OCI-LY7 (cell line): ENCODE measurements at regions not wholly inside any gene's neighbourhood (a gene's known extent, or its start where the extent isn't known, plus 50 kb on each side); places are given as distances from the start of the nearest gene placed in this dataset.

ENCODE experiments used
- BruUV-seq: library from RNA; stranded (reverse); fragments of 400-500 nt; replicated peaks from 2 replicates; lab custom pipeline; 2021; lab: Mats Ljungman, UMichigan
- CTCF ChIA-PET: fragments of 300-600 bp; sonication (Branson Sonifier 250); formaldehyde crosslinking; loops from one replicate; lab custom pipeline; 2022; ENCODE audit warnings: antibody characterized with exemption; ENCODE audit not compliant: unreplicated experiment; lab: Charles Lee
- POLR2A ChIA-PET: fragments of 300-600 bp; sonication (Branson Sonifier 250); formaldehyde crosslinking; loops from one replicate; lab custom pipeline; 2022; ENCODE audit warnings: antibody characterized with exemption; lab: Charles Lee
- DNase-seq: peaks from one replicate; pipeline ENCODE4 v3.0.0-alpha.2; 2015; ENCODE audit warnings: low spot score
- H2AFZ ChIP-seq: fragments of 200-600 bp; sonication (generic), shearing (Covaris generic); 2 replicates; pipeline ENCODE4 v1.6.1; 2014; ENCODE audit warnings: mild to moderate bottlenecking, antibody characterized with exemption, low read length, moderate library complexity
- H3K27ac ChIP-seq: fragments of 200-600 bp; sonication (generic); 2 replicates; pipeline ENCODE4 v1.5.1; 2014; ENCODE audit warnings: mixed run types, low read depth, mild to moderate bottlenecking, moderate library complexity, low read length, inconsistent platforms; ENCODE audit not compliant: poor library complexity, severe bottlenecking
- H3K36me3 ChIP-seq: fragments of 200-600 bp; sonication (generic); 2 replicates; pipeline ENCODE4 v1.6.1; 2014; ENCODE audit warnings: mild to moderate bottlenecking, antibody characterized with exemption, low read length, moderate library complexity, mixed read lengths; ENCODE audit not compliant: insufficient read depth
- H3K4me1 ChIP-seq: fragments of 200-600 bp; sonication (generic); 2 replicates; pipeline ENCODE4 v1.5.1; 2014; ENCODE audit warnings: mild to moderate bottlenecking, low read length; ENCODE audit not compliant: insufficient read depth, poor library complexity, severe bottlenecking
- H3K4me2 ChIP-seq: fragments of 200-600 bp; sonication (generic); 2 replicates; pipeline ENCODE4 v1.6.1; 2014; ENCODE audit warnings: mild to moderate bottlenecking, low read length
- H3K4me3 ChIP-seq: fragments of 200-600 bp; sonication (generic); 2 replicates; pipeline ENCODE4 v1.5.1; 2014; ENCODE audit warnings: mild to moderate bottlenecking, low read depth, low read length; ENCODE audit not compliant: poor library complexity, severe bottlenecking
- H3K79me2 ChIP-seq: fragments of 200-600 bp; sonication (generic); 2 replicates; pipeline ENCODE4 v1.6.1; 2016; ENCODE audit warnings: low read depth, mild to moderate bottlenecking, low read length, moderate library complexity, mixed read lengths; ENCODE audit not compliant: insufficient read depth
- H3K9me2 ChIP-seq: fragments of 200-600 bp; sonication (generic); 2 replicates; pipeline ENCODE4 v1.6.1; 2016; ENCODE audit warnings: mild to moderate bottlenecking, low read length, mixed read lengths; ENCODE audit not compliant: insufficient read depth
- H3K9me3 ChIP-seq: fragments of 200-600 bp; sonication (generic); 2 replicates; pipeline ENCODE4 v1.6.1; 2014; ENCODE audit warnings: mild to moderate bottlenecking, mixed run types, low read length, mixed read lengths
- H4K20me1 ChIP-seq: fragments of 200-600 bp; sonication (generic); 2 replicates; pipeline ENCODE4 v1.6.1; 2014; ENCODE audit warnings: mild to moderate bottlenecking, antibody characterized with exemption, low read length, moderate library complexity, mixed read lengths; ENCODE audit not compliant: insufficient read depth
- CTCF ChIP-seq: fragments of 200-600 bp; sonication (generic); conservative IDR thresholded peaks from 2 replicates; pipeline ENCODE4 v1.5.1; 2014; ENCODE audit warnings: mild to moderate bottlenecking, antibody characterized with exemption, low read length, moderate library complexity, mixed read lengths
- EZH2phosphoT487 ChIP-seq: fragments of 200-600 bp; sonication (generic); IDR thresholded peaks from 2 replicates; pipeline ENCODE4 v1.6.1; 2018; ENCODE audit warnings: low read depth, borderline replicate concordance, mild to moderate bottlenecking, mixed run types, antibody characterized with exemption, low read length, moderate library complexity, mixed read lengths
- intact Hi-C: fragments of 100-400 bp; cut with micrococcal nuclease; formaldehyde crosslinking; loops from one replicate; pipeline ENCODE4 v1.10.0; 2022; ENCODE audit not compliant: unreplicated experiment

DNA sequence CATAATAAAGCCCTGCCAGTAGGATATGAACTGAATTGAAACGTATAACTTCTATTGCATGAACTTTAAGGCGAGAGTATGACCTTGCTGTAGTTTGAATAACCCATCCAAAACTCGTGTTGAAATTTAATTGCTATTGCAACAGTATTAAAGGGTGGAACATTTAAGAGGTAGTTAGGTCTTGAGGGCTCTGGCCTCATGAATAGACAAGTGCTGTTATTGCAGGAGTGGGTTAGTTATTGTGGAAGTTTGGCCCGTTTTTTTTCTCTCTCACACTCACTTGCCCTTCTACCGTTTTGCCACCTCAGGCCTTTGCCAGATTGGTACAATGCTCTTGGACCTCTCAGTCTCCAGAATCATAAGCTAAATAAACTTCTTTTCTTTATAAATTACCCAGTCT, 473.7 kb upstream of the SYT1 start:
- H3K4me3 ChIP-seq, result no peak overlapping the region

GRCh38 chr12:78392918-78393317, 471.7 kb upstream of the SYT1 start:
- no peaks in the 10 kb centered on the region for H3K79me2 ChIP-seq
- no peaks in the 10 kb centered on the region for H3K36me3 ChIP-seq
- H4K20me1 ChIP-seq, result no peaks in the 10 kb centered on the region
- DNase-seq, result peak; percentile 40
- POLR2A ChIA-PET, result interaction anchor here (1.0 to 1.5 kb wide), 3 partner anchors 9 to 145 kb away, joined by 3 read pairs; no protein-coding TSS in a partner anchor
- H3K4me2 ChIP-seq, result no peak overlapping the region
- H3K4me3 ChIP-seq, result no peak overlapping the region
- CTCF ChIA-PET, result no interaction called here
- intact Hi-C loops, result loop anchor here (1.0 to 5.0 kb wide), 4 partner anchors 79 to 396 kb away; no protein-coding TSS in a partner anchor
- H3K27ac ChIP-seq, result no peak overlapping the region
- no TSS peak for BruUV-seq
- TF ChIP-seq EZH2phosphoT487 (no peak), CTCF (peak; percentile 74)
- no peak overlapping the region for H2AFZ ChIP-seq
- H3K9me2 ChIP-seq, result no peaks in the 10 kb centered on the region
- no peaks in the 10 kb centered on the region; the same call in 1 of the 2 replicates for H3K9me3 ChIP-seq
- H3K4me1 ChIP-seq, result peaks cover 17% of the 10 kb centered on the region

More for the DNA sequence above, 473.7 kb upstream of the SYT1 start:
- no peak for TF ChIP-seq EZH2phosphoT487
- no peak for TF ChIP-seq CTCF
- Histone ChIP-seq H3K4me2 (no peak overlapping the region), H2AFZ (peak overlapping the region; percentile 38), H3K9me2 (no peaks in the 10 kb centered on the region), H3K79me2 (no peaks in the 10 kb centered on the region), H3K36me3 (no peaks in the 10 kb centered on the region), H3K4me1 (peaks cover 17% of the 10 kb centered on the region), H3K9me3 (no peaks in the 10 kb centered on the region; the same call in 1 of the 2 replicates), H4K20me1 (no peaks in the 10 kb centered on the region), H3K27ac (no peak overlapping the region)
- POLR2A ChIA-PET, result interaction anchor here (1.2 kb wide), 1 partner anchor 76 kb away, joined by 5 read pairs; no protein-coding TSS in a partner anchor
- intact Hi-C loops, result loop anchor here (5.0 kb wide), 3 partner anchors 81 to 394 kb away; no protein-coding TSS in a partner anchor
- CTCF ChIA-PET, result no interaction called here
- BruUV-seq, result no TSS peak
- no peak for DNase-seq

GRCh38 chr12:78395961-78396360, 468.6 kb upstream of the SYT1 start:
- Histone ChIP-seq H3K36me3 (no peaks in the 10 kb centered on the region), H3K27ac (no peak overlapping the region), H3K9me2 (no peaks in the 10 kb centered on the region), H3K4me2 (no peak overlapping the region), H3K4me1 (peaks cover 17% of the 10 kb centered on the region), H3K4me3 (no peak overlapping the region), H4K20me1 (no peaks in the 10 kb centered on the region), H2AFZ (peak overlapping the region; percentile 36), H3K79me2 (no peaks in the 10 kb centered on the region), H3K9me3 (no peaks in the 10 kb centered on the region)
- BruUV-seq, result no TSS peak
- CTCF ChIA-PET, result no interaction called here
- POLR2A ChIA-PET, result interaction anchor here (1.1 to 1.8 kb wide), 4 partner anchors 12 to 425 kb away, joined by 3 to 6 read pairs (median 4); no protein-coding TSS in a partner anchor
- DNase-seq, result no peak
- TF ChIP-seq EZH2phosphoT487 (no peak), CTCF (no peak)
- intact Hi-C loops, result no loop called here
